WI38 (cell line): ENCODE measurements at regions not wholly inside any gene's neighbourhood (a gene's known extent, or its start where the extent isn't known, plus 50 kb on each side); places are given as distances from the start of the nearest gene placed in this dataset.

Experiments
- H3K4me3 ChIP-seq: 2 replicates; pipeline ENCODE4 v1.5.1; 2011; ENCODE audit warnings: low read depth, mild to moderate bottlenecking, control low read depth, low read length
- TF ChIP-seq, protein P1 (sequence below): IDR thresholded peaks from 2 replicates; pipeline ENCODE4 v1.5.1; 2012; ENCODE audit warnings: low read depth, mild to moderate bottlenecking, control low read depth, low read length

DNA sequence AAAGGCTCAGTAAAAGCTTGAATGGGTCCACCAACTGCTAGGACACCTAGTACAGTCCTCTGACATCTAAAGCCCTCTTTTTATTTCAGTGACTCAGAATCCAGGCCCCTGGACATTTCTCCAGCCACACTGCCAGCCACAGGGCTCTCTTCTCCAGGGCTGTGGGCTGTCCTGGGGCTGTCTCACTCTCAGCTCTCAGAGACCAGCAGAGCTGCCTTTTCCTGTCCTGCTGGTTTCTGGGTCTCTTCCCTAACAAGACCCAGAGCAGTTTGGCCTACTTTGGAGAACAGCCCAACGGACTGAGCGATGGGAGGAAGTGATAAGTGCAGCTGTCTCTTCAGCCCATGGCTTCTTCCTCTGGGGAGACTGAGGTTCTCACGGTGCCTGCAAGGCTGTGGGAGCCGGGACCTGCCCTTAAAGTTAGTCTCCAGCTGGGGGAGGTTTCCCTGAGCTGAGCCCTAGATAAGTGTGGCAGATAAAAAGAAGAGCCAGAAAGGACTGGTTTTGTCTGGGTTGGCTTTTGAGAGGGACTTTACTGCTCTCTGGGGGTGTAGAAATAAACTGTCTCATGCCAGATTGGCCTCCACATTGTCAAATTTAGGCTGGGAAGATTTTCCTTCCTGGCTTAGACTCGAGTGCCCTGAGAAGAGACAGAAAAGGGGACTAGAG, 979.8 kb downstream of the VRK1 start:
- TF ChIP-seq, protein P1, sequence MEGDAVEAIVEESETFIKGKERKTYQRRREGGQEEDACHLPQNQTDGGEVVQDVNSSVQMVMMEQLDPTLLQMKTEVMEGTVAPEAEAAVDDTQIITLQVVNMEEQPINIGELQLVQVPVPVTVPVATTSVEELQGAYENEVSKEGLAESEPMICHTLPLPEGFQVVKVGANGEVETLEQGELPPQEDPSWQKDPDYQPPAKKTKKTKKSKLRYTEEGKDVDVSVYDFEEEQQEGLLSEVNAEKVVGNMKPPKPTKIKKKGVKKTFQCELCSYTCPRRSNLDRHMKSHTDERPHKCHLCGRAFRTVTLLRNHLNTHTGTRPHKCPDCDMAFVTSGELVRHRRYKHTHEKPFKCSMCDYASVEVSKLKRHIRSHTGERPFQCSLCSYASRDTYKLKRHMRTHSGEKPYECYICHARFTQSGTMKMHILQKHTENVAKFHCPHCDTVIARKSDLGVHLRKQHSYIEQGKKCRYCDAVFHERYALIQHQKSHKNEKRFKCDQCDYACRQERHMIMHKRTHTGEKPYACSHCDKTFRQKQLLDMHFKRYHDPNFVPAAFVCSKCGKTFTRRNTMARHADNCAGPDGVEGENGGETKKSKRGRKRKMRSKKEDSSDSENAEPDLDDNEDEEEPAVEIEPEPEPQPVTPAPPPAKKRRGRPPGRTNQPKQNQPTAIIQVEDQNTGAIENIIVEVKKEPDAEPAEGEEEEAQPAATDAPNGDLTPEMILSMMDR = no peak
- no peak overlapping the region for H3K4me3 ChIP-seq

DNA sequence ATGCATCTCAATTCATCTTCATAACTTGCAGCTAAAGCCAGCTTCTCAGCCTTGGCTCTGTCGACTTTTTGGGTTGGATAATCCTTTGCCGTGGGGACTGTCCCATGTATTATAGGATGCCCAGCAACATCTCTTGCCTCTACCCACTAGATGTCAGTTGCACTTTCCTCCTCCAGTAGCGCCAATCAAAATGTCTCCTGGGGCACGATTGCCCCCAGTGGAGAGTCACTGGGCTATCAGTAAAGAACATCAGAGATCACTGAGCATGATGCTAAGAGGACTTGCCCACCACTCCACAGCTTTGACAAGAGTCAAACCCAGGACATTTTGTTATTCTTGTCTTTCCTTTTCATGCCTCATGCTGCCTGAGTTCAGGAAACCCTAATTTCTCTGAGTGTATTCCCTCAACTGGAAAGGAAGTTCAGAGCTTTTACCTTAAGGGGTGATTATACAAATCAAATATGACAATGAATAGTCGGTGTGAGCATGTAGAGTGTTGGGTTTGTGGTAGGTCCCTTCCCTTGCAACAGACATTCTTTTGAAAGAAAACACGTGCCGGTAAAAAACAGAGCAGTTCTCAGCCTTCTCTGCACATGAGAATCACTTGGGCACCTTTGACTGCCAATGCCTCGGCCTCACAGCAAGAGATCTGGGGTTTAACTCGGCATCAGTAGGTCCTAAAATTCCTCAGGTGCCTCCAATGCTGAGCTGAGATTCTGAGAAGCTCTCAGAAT, 980.6 kb downstream of the VRK1 start:
- H3K4me3 ChIP-seq = no peak overlapping the region
- TF ChIP-seq, protein P1 = no peak

- no peak overlapping the region for H3K4me3 ChIP-seq
- TF ChIP-seq, protein P1 = no peak
Observed at GRCh38 chr14:97779140-97779539, 982.0 kb downstream of the VRK1 start.

DNA sequence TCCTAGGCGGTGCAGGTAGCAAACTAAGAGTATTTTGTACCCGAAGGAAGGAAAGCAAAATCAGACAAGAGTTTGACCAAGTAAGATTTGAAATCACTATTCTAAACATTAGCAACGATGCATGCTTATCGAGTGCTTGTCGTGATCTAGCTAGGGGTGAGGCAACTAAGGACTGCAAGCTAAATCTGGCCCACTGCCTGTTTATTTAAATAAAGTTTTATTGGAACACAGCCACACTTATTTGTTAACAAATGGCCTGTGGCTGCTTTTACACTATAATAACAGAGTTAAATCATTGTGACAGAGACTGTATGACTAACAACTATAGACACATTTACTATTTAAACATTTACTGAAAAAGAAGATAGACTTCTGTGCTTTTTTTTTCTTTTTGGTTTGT, 983.6 kb downstream of the VRK1 start:
- TF ChIP-seq, protein P1 = no peak
- H3K4me3 ChIP-seq = no peak overlapping the region

DNA sequence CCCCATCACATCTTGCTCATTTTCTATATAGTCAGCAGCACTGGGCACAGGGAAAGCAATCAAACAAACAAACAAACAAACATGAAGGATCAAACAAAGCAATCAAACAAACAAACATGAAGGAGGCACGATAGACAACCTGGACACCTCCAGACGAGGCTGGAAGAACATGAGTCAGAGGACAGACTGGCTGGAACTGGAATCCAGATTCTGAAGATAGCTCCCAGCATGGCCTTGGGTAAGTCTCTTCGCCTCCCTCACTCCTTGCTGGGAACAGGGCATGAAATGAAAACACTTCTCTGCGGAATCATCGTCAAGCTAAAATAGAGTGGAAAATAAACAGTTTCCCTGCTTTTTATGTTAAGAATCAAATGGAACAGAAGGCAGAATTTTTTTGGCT, 984.8 kb downstream of the VRK1 start:
- H3K4me3 ChIP-seq = no peak overlapping the region
- TF ChIP-seq, protein P1 = no peak

DNA sequence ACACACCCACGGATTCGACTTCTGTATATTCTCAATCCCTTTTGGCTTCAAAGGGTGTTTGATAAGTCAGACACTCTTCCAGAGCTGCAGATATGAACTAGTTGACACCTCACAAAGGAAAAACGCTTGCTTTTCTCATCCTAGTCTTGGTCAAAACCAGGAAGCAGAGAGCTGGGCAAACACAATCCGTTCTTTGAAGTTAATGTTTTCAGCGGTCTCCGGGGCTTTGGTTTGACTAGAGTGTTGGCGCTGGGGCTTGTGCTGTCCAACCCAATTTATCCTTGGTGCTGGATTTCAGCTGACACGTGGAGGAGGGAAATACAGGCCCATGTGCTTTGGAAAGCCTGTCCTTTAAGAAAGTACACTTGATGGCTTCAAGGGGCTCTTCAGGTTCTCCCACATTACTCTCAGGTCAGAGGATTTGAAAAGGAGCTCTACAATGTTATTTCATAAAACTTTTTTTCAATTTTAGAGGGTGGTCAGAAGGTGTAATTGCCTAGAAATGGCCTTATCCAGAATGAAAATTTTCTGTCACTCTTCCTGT, 985.8 kb downstream of the VRK1 start:
- TF ChIP-seq, protein P1 = no peak
- no peak overlapping the region for H3K4me3 ChIP-seq

GRCh38 chr14:97785495-97785894, 988.3 kb downstream of the VRK1 start:
- no peak overlapping the region for H3K4me3 ChIP-seq
- TF ChIP-seq, protein P1 = no peak
